Fibroblast of the aortic adventitia (primary cell): ENCODE measurements at regions not wholly inside any gene's neighbourhood (a gene's known extent, or its start where the extent isn't known, plus 50 kb on each side); places are given as distances from the start of the nearest gene placed in this dataset.
A peak's percentile ranks its signal among the peaks of the same experiment; 100 is the strongest.

Experiments
- DNase-seq: peaks from one replicate; pipeline ENCODE4 v3.0.0-alpha.2; 2010; ENCODE audit warnings: low read depth
- H3K4me3 ChIP-seq: 2 replicates; pipeline ENCODE4 v1.5.1; 2011; ENCODE audit warnings: low read depth, mild to moderate bottlenecking, control low read depth, low read length, moderate library complexity
- CTCF ChIP-seq: IDR thresholded peaks from 2 replicates; pipeline ENCODE4 v1.5.1; 2011; ENCODE audit warnings: mild to moderate bottlenecking, low read length, control low read depth, inconsistent platforms; ENCODE audit not compliant: insufficient read depth

GRCh38 chr1:98017184-98017583, 96.3 kb upstream of the DPYD start:
- DNase-seq: no peak
- no peak for TF ChIP-seq CTCF
- H3K4me3 ChIP-seq: no peak overlapping the region

- TF ChIP-seq CTCF: no peak
- DNase-seq: no peak
- no peak overlapping the region for H3K4me3 ChIP-seq
These were observed 87.5 kb upstream of the DPYD start for GRCh38 chr1:98008373-98008772.

- TF ChIP-seq CTCF: no peak
- no peak overlapping the region for H3K4me3 ChIP-seq
- DNase-seq: peak; percentile 66
These were observed 84.6 kb upstream of the DPYD start for GRCh38 chr1:98005326-98006010.

GRCh38 chr1:98003442-98003841, 82.6 kb upstream of the DPYD start:
- TF ChIP-seq CTCF: no peak
- H3K4me3 ChIP-seq: no peak overlapping the region
- no peak for DNase-seq

GRCh38 chr1:98002288-98002687, 81.5 kb upstream of the DPYD start:
- DNase-seq: peak; percentile 54

GRCh38 chr1:98001764-98002163, 80.9 kb upstream of the DPYD start:
- peak; percentile 68 for DNase-seq

More at GRCh38 chr1:98002288-98002687, 81.5 kb upstream of the DPYD start:
- no peak overlapping the region for H3K4me3 ChIP-seq
- TF ChIP-seq CTCF: no peak

More at GRCh38 chr1:98001764-98002163, 80.9 kb upstream of the DPYD start:
- H3K4me3 ChIP-seq: no peak overlapping the region
- peak; percentile 51 for TF ChIP-seq CTCF
